GM19043 (cell line): ENCODE measurements at regions not wholly inside any gene's neighbourhood (a gene's known extent, or its start where the extent isn't known, plus 50 kb on each side); places are given as distances from the start of the nearest gene placed in this dataset.
"Not testable (repeated sequence)": the region's sequence is repeated elsewhere in the genome, so short reads cannot be mapped to it uniquely, and the experiment has no call there.

Experiments used
- ATAC-seq: cut with Tn5 transposase; IDR thresholded peaks from one replicate; pipeline ENCODE4 v1.9.1; 2021; ENCODE audit warnings: low read depth; ENCODE audit not compliant: unreplicated experiment

GRCh38 chr16:66036793-66037715 is 329.4 kb upstream of the CDH5 start:
- no peak for ATAC-seq

GRCh38 chr16:66036184-66036583 is 330.3 kb upstream of the CDH5 start:
- ATAC-seq = no peak

- ATAC-seq = no peak
These were observed 331.4 kb upstream of the CDH5 start for GRCh38 chr16:66035096-66035495.

- ATAC-seq = no peak
These were observed 333.6 kb upstream of the CDH5 start for GRCh38 chr16:66032841-66033240.

GRCh38 chr16:66030036-66030435 is 336.5 kb upstream of the CDH5 start:
- no peak for ATAC-seq

- no peak for ATAC-seq
These were observed 337.8 kb upstream of the CDH5 start for GRCh38 chr16:66028510-66029216.

GRCh38 chr16:66026787-66027330 is 339.6 kb upstream of the CDH5 start:
- no peak for ATAC-seq

- no peak for ATAC-seq
These were observed 340.3 kb upstream of the CDH5 start for GRCh38 chr16:66026211-66026610.

GRCh38 chr16:66025751-66026150 is 340.7 kb upstream of the CDH5 start:
- no peak for ATAC-seq

GRCh38 chr16:66024567-66024966 is 341.9 kb upstream of the CDH5 start:
- not testable (repeated sequence) for ATAC-seq

GRCh38 chr16:66023481-66023880 is 343.0 kb upstream of the CDH5 start:
- no peak for ATAC-seq

GRCh38 chr16:66020642-66021041 is 345.8 kb upstream of the CDH5 start:
- ATAC-seq = no peak

- no peak for ATAC-seq
These were observed 346.4 kb upstream of the CDH5 start for GRCh38 chr16:66020046-66020445.

GRCh38 chr16:66019502-66019901 is 347.0 kb upstream of the CDH5 start:
- not testable (repeated sequence) for ATAC-seq

- ATAC-seq = no peak
These were observed 352.3 kb upstream of the CDH5 start for GRCh38 chr16:66014221-66014620.

GRCh38 chr16:66013486-66013885 is 353.0 kb upstream of the CDH5 start:
- no peak for ATAC-seq

GRCh38 chr16:66008136-66008535 is 358.4 kb upstream of the CDH5 start:
- no peak for ATAC-seq

- ATAC-seq = no peak
These were observed 358.8 kb upstream of the CDH5 start for GRCh38 chr16:66007717-66008116.

- ATAC-seq = no peak
These were observed 360.0 kb upstream of the CDH5 start for GRCh38 chr16:66006485-66006884.

GRCh38 chr16:66004699-66005098 is 361.8 kb upstream of the CDH5 start:
- no peak for ATAC-seq

- no peak for ATAC-seq
These were observed 363.3 kb upstream of the CDH5 start for GRCh38 chr16:66003201-66003600.
